H1 (cell line): ENCODE measurements at regions not wholly inside any gene's neighbourhood (a gene's known extent, or its start where the extent isn't known, plus 50 kb on each side); places are given as distances from the start of the nearest gene placed in this dataset.

ENCODE experiments used
- CTCF ChIA-PET: fragments of 300-600 bp; sonication (Branson Sonifier 250); formaldehyde crosslinking; loops from one replicate; lab custom pipeline; 2021; ENCODE audit not compliant: partially characterized antibody; lab: Charles Lee
- POLR2A ChIA-PET: fragments of 300-600 bp; sonication (Branson Sonifier 250); formaldehyde crosslinking; loops from one replicate; lab custom pipeline; 2021; ENCODE audit warnings: inconsistent platforms; ENCODE audit not compliant: partially characterized antibody; lab: Charles Lee
- DNase-seq, 2 experiments: peaks; one replicate each; pipeline versions ENCODE4 v3.0.0 to v3.0.0-alpha.2; 2010 to 2022; ENCODE audit warnings: low spot score in 2 of 2, low read depth in 1 of 2, mixed read lengths in 1 of 2
- FAIRE-seq: peaks from 2 replicates; lab custom pipeline; 2011; peaks lifted over from hg19 to GRCh38; lab: Jason Lieb, UNC
- H2AFZ ChIP-seq: 2 replicates; pipeline ENCODE4 v1.8.1; 2012; ENCODE audit warnings: low read length, inconsistent platforms
- H2AK5ac ChIP-seq: 2 replicates; pipeline ENCODE4 v1.6.1; 2013; ENCODE audit warnings: low read depth, low read length
- H2BK120ac ChIP-seq: replicated peaks from 2 replicates; pipeline ENCODE3; 2013; ENCODE audit warnings: low read depth, low read length, inconsistent platforms
- H2BK12ac ChIP-seq: 2 replicates; pipeline ENCODE4 v1.6.1; 2013; ENCODE audit warnings: low read depth, low read length
- H2BK15ac ChIP-seq: 2 replicates; pipeline ENCODE4 v1.6.1; 2013; ENCODE audit warnings: low read length
- H2BK20ac ChIP-seq: 2 replicates; pipeline ENCODE4 v1.6.1; 2013; ENCODE audit warnings: low read length
- H2BK5ac ChIP-seq: 2 replicates; pipeline ENCODE4 v1.6.1; 2013; ENCODE audit warnings: low read depth, low read length
- H3K14ac ChIP-seq: 2 replicates; pipeline ENCODE4 v1.6.1; 2013; ENCODE audit warnings: inconsistent platforms; ENCODE audit not compliant: insufficient read length
- H3K18ac ChIP-seq: 2 replicates; pipeline ENCODE4 v1.6.1; 2013; ENCODE audit warnings: low read length; ENCODE audit errors: extremely low read depth
- H3K23ac ChIP-seq: 2 replicates; pipeline ENCODE4 v1.6.1; 2013; ENCODE audit warnings: inconsistent platforms; ENCODE audit not compliant: insufficient read length
- H3K23me2 ChIP-seq: 2 replicates; pipeline ENCODE4 v1.6.1; 2013; ENCODE audit warnings: low read depth, low read length
- H3K27ac ChIP-seq: 2 replicates; pipeline ENCODE4 v1.6.1; 2011; ENCODE audit warnings: low read depth, low read length, inconsistent platforms
- H3K27me3 ChIP-seq, 4 experiments: replicated peaks in 1 of 4; 1 replicate in 1 of 4; 2 replicates in 3 of 4; pipeline versions ENCODE4 v1.6.1 to v1.8.1; 2011 to 2013; ENCODE audit warnings: low read length in 3 of 4, mild to moderate bottlenecking in 3 of 4, inconsistent platforms in 2 of 4, mixed read lengths in 2 of 4, moderate library complexity in 1 of 4; ENCODE audit not compliant: control insufficient read depth in 3 of 4, insufficient read depth in 3 of 4; ENCODE audit errors: extremely low read depth in 1 of 4
- H3K36me3 ChIP-seq, 4 experiments: 2 replicates each; pipeline versions ENCODE4 v1.6.1 to v1.8.1; 2011 to 2013; ENCODE audit warnings: mild to moderate bottlenecking in 4 of 4, low read length in 3 of 4, moderate library complexity in 2 of 4, control low read depth in 1 of 4, inconsistent platforms in 1 of 4; ENCODE audit not compliant: insufficient read depth in 4 of 4, control insufficient read depth in 2 of 4
- H3K4ac ChIP-seq: replicated peaks from 2 replicates; pipeline ENCODE3; 2013; ENCODE audit warnings: low read length, low read depth, mixed read lengths, inconsistent platforms; ENCODE audit not compliant: insufficient read length
- H3K4me1 ChIP-seq, 4 experiments: replicated peaks in 1 of 4; 1 replicate in 1 of 4; 2 replicates in 3 of 4; pipeline versions ENCODE4 v1.6.1 to v1.8.1; 2011 to 2013; ENCODE audit warnings: low read length in 3 of 4, inconsistent platforms in 2 of 4, mixed read lengths in 1 of 4; ENCODE audit not compliant: insufficient read depth in 4 of 4, control insufficient read depth in 3 of 4
- H3K4me2 ChIP-seq, 2 experiments: 2 replicates each; pipeline versions ENCODE4 v1.6.1 to v1.8.1; 2011 to 2013; ENCODE audit warnings: low read depth in 2 of 2, low read length in 2 of 2, control low read depth in 1 of 2, inconsistent platforms in 1 of 2, mild to moderate bottlenecking in 1 of 2; ENCODE audit not compliant: insufficient read depth in 1 of 2
- H3K4me3 ChIP-seq, 4 experiments: fragments of 200-600, 300-600 bp in 1 of 4; sonication (generic), shearing (Covaris generic), sonication (Bioruptor Twin) in 1 of 4; 2 replicates each; pipeline versions ENCODE4 v1.5.1 to v1.8.1; 2011 to 2016; ENCODE audit warnings: low read length in 4 of 4, low read depth in 3 of 4, control low read depth in 2 of 4, inconsistent platforms in 2 of 4, mild to moderate bottlenecking in 2 of 4, mixed read lengths in 1 of 4, moderate library complexity in 1 of 4; ENCODE audit not compliant: insufficient read depth in 2 of 4; ENCODE audit errors: extremely low read depth in 1 of 4
- H3K56ac ChIP-seq: replicated peaks from 2 replicates; pipeline ENCODE3; 2013; ENCODE audit warnings: low read depth, mild to moderate bottlenecking, mixed read lengths, low read length, inconsistent platforms; ENCODE audit not compliant: insufficient read length
- H3K79me1 ChIP-seq: 2 replicates; pipeline ENCODE4 v1.6.1; 2013; ENCODE audit warnings: low read depth, low read length, control low read depth
- H3K79me2 ChIP-seq, 2 experiments: 2 replicates each; pipeline versions ENCODE4 v1.6.1 to v1.8.1; 2012 to 2013; ENCODE audit warnings: low read length in 2 of 2, mild to moderate bottlenecking in 2 of 2, inconsistent platforms in 1 of 2; ENCODE audit not compliant: insufficient read depth in 2 of 2, control insufficient read depth in 1 of 2
- H3K9ac ChIP-seq, 4 experiments: replicated peaks in 1 of 4; 1 replicate in 1 of 4; 2 replicates in 3 of 4; pipeline versions ENCODE4 v1.6.1 to v1.8.1; 2011 to 2013; ENCODE audit warnings: low read depth in 3 of 4, low read length in 3 of 4, control low read depth in 2 of 4, mild to moderate bottlenecking in 2 of 4, moderate library complexity in 2 of 4, inconsistent platforms in 1 of 4; ENCODE audit errors: extremely low read depth in 1 of 4
- H3K9me3 ChIP-seq, 2 experiments: 2 replicates each; pipeline versions ENCODE4 v1.6.1 to v1.8.1; 2012 to 2013; ENCODE audit warnings: mild to moderate bottlenecking in 2 of 2, moderate library complexity in 2 of 2, control low read depth in 1 of 2, inconsistent platforms in 1 of 2, low read depth in 1 of 2, low read length in 1 of 2, mixed read lengths in 1 of 2; ENCODE audit not compliant: insufficient read depth in 2 of 2
- H4K20me1 ChIP-seq, 2 experiments: replicated peaks in 1 of 2; 2 replicates each; pipeline versions ENCODE3 to v1.8.1; 2011 to 2013; ENCODE audit warnings: inconsistent platforms in 2 of 2, low read length in 2 of 2, mild to moderate bottlenecking in 1 of 2; ENCODE audit not compliant: insufficient read depth in 2 of 2, control insufficient read depth in 1 of 2
- H4K5ac ChIP-seq: 2 replicates; pipeline ENCODE4 v1.6.1; 2013; ENCODE audit warnings: low read length, low read depth, mixed read lengths, inconsistent platforms; ENCODE audit not compliant: insufficient read length
- H4K8ac ChIP-seq: 2 replicates; pipeline ENCODE4 v1.8.0; 2013; ENCODE audit warnings: mild to moderate bottlenecking, moderate library complexity, low read length, inconsistent platforms; ENCODE audit not compliant: insufficient read depth; ENCODE audit errors: extremely low read depth
- H4K91ac ChIP-seq: replicated peaks from 2 replicates; pipeline ENCODE3; 2013; ENCODE audit warnings: low read length, mixed read lengths, inconsistent platforms; ENCODE audit not compliant: insufficient read length
- ASH2L ChIP-seq: fragments of 200-600, 300-600 bp; sonication (generic); IDR thresholded peaks from one replicate; pipeline ENCODE4 v1.7.1; 2017; ENCODE audit warnings: low read length
- BCL11A ChIP-seq, 2 experiments: IDR thresholded peaks; one replicate each; pipeline ENCODE4 v1.6.1; 2011; ENCODE audit warnings: low read depth in 2 of 2, low read length in 2 of 2, mild to moderate bottlenecking in 2 of 2
- CBX8 ChIP-seq: fragments of 300-800, 300-1000 bp; sonication (generic); IDR thresholded peaks from 2 replicates; pipeline ENCODE4 v1.7.1; 2016; ENCODE audit warnings: low read depth, low read length, borderline replicate concordance
- CEBPB ChIP-seq: IDR thresholded peaks from 2 replicates; pipeline ENCODE4 v1.6.1; 2012; ENCODE audit warnings: low read depth, low read length
- CHD1 ChIP-seq: IDR thresholded peaks from 2 replicates; pipeline ENCODE4 v1.6.1; 2012; ENCODE audit warnings: low read depth, low read length, improper control_type of control experiment
- CHD2 ChIP-seq: IDR thresholded peaks from 2 replicates; pipeline ENCODE4 v1.6.1; 2012; ENCODE audit warnings: low read length, improper control_type of control experiment
- CREB1 ChIP-seq: IDR thresholded peaks from 2 replicates; pipeline ENCODE4 v1.6.1; 2012; ENCODE audit warnings: inconsistent platforms
- EGR1 ChIP-seq: IDR thresholded peaks from 2 replicates; pipeline ENCODE4 v1.6.1; 2011; ENCODE audit warnings: low read depth, low read length, borderline replicate concordance
- GTF2F1 ChIP-seq: IDR thresholded peaks from 2 replicates; pipeline ENCODE4 v1.6.1; 2012; ENCODE audit warnings: low read depth, low read length, improper control_type of control experiment, borderline replicate concordance
- JUN ChIP-seq: IDR thresholded peaks from 2 replicates; pipeline ENCODE4 v1.6.1; 2011; ENCODE audit warnings: low read depth, mild to moderate bottlenecking, improper control_type of control experiment, low read length
- KDM1A ChIP-seq: fragments of 200-600, 300-600 bp; sonication (generic); IDR thresholded peaks from 2 replicates; pipeline ENCODE4 v1.7.1; 2016; ENCODE audit warnings: mild to moderate bottlenecking, low read length, borderline replicate concordance
- POLR2AphosphoS5 ChIP-seq: IDR thresholded peaks from 2 replicates; pipeline ENCODE4 v1.6.1; 2011; ENCODE audit warnings: low read depth, low read length
- RAD21 ChIP-seq, 2 experiments: IDR thresholded peaks in 1 of 2; conservative IDR thresholded peaks in 1 of 2; 2 replicates each; pipeline ENCODE4 v1.6.1; 2011; ENCODE audit warnings: low read depth in 2 of 2, low read length in 2 of 2, improper control_type of control experiment in 1 of 2, inconsistent platforms in 1 of 2, mild to moderate bottlenecking in 1 of 2, moderate library complexity in 1 of 2
- RXRA ChIP-seq: IDR thresholded peaks from 2 replicates; pipeline ENCODE4 v1.6.1; 2011; ENCODE audit warnings: low read depth, mild to moderate bottlenecking, low read length, moderate library complexity; ENCODE audit not compliant: insufficient read depth
- SAP30 ChIP-seq: fragments of 300-600 bp; sonication (generic); IDR thresholded peaks from 2 replicates; pipeline ENCODE4 v1.7.1; 2012; ENCODE audit warnings: low read length, moderate library complexity, mild to moderate bottlenecking, inconsistent platforms; ENCODE audit not compliant: insufficient read depth, insufficient replicate concordance
- TBP ChIP-seq: IDR thresholded peaks from 2 replicates; pipeline ENCODE4 v1.6.1; 2011; ENCODE audit warnings: low read depth, low read length, improper control_type of control experiment
- ZNF274 ChIP-seq: IDR thresholded peaks from 2 replicates; pipeline ENCODE4 v1.7.0; 2012; ENCODE audit warnings: low read length, borderline replicate concordance; ENCODE audit errors: extremely low read depth
- WGBS, 2 experiments: shearing (Covaris generic) in 1 of 2; methylation state at CpG; one replicate each; pipeline versions ENCODE4 v1.1.6 to v1.1.7; 2013 to 2015; ENCODE audit warnings: low lambda C conversion rate in 2 of 2, mixed read lengths in 2 of 2, inconsistent platforms in 1 of 2, low coverage in 1 of 2, missing lambda C conversion rate in 1 of 2; ENCODE audit not compliant: insufficient replicate concordance in 2 of 2, insufficient coverage in 1 of 2, insufficient read length in 1 of 2; ENCODE audit errors: extremely low coverage in 1 of 2, missing lambda C conversion rate in 1 of 2; 5-methylcytosine and 5-hydroxymethylcytosine counted together

DNA sequence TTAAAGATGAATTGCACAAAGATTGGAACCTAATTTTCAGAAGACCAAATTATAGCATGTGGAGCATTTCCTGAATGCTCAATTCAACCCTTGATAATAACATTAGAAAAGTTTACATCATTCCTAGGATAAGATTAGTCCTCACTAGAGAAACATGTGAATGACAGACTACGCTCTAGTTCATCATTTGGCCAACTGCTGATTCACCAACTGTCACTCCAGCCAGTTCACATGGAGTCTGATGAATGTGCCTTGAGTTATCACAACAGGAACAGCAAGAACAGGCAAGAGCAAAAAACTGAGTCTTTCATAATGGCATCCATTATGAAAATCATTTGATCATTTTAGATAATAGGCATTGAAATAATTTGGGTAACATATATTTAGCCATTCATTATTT lies 415.9 kb downstream of the PTPRC start:
- WGBS, 2 experiments: 88% methylated on average over 1 of the region's 1 CpG; no CpG with 5 or more reads in 1 of the 2 experiments
- FAIRE-seq: no peak
- ChIA-PET CTCF (interaction anchor here (1.1 kb wide), 1 partner anchor 58 kb away, joined by 3 read pairs; no protein-coding TSS in a partner anchor), POLR2A (no interaction called here)
- Histone ChIP-seq H3K9me3 (no peaks in the 10 kb centered on the region), H2BK20ac (no peak overlapping the region), H4K20me1 (no peaks in the 10 kb centered on the region), H3K14ac (no peak overlapping the region), H3K79me1 (no peaks in the 10 kb centered on the region), H3K27me3 (no peaks in the 10 kb centered on the region), H3K27ac (no peak overlapping the region), H2BK5ac (no peak overlapping the region), H3K4me3 (no peak overlapping the region), H4K91ac (no peak overlapping the region), H3K4me2 (no peak overlapping the region), H4K5ac (no peak overlapping the region), H3K56ac (no peak overlapping the region), H2AFZ (no peak overlapping the region), H3K4me1 (no peaks in the 10 kb centered on the region), H3K23ac (no peak overlapping the region), H3K23me2 (no peaks in the 10 kb centered on the region), H3K4ac (no peak overlapping the region), H2BK12ac (no peak overlapping the region), H2BK120ac (no peak overlapping the region), H3K36me3 (no peaks in the 10 kb centered on the region), H3K18ac (no peak overlapping the region), H4K8ac (no peak overlapping the region), H2AK5ac (no peak overlapping the region), H2BK15ac (no peak overlapping the region), H3K79me2 (no peaks in the 10 kb centered on the region), H3K9ac (no peak overlapping the region)
- DNase-seq: no peak
- no peak for TF ChIP-seq CHD1
- TF ChIP-seq CHD2: no peak
- no peak for TF ChIP-seq KDM1A
- no peak for TF ChIP-seq CREB1
- TF ChIP-seq RXRA: no peak
- no peak for TF ChIP-seq CBX8
- no peak for TF ChIP-seq CEBPB
- no peak for TF ChIP-seq RAD21 (IDR thresholded peaks at IDR 0.05 in 1 of 2, conservative IDR thresholded peaks at IDR 0.05 in 1 of 2; ENCODE audit: low read depth in 2 of 2, low read length in 2 of 2)
- no peak for TF ChIP-seq BCL11A (IDR thresholded peaks at IDR 0.05; ENCODE audit: low read depth in 2 of 2, low read length in 2 of 2)
- no peak for TF ChIP-seq ASH2L
- no peak for TF ChIP-seq EGR1
- no peak for TF ChIP-seq SAP30
- no peak for TF ChIP-seq ZNF274
- no peak for TF ChIP-seq POLR2AphosphoS5
- TF ChIP-seq JUN: no peak
- TF ChIP-seq TBP: no peak
- no peak for TF ChIP-seq GTF2F1
